T47D (cell line): ENCODE measurements at regions not wholly inside any gene's neighbourhood (a gene's known extent, or its start where the extent isn't known, plus 50 kb on each side); places are given as distances from the start of the nearest gene placed in this dataset.

ENCODE experiments used
- DNase-seq, 2 experiments: peaks; one replicate each; pipeline versions ENCODE4 v3.0.0 to v3.0.0-alpha.2; 2011 to 2012; ENCODE audit warnings: low read depth in 1 of 2, low spot score in 1 of 2
- JUND ChIP-seq: IDR thresholded peaks from 2 replicates; pipeline ENCODE4 v1.6.1; 2012; ENCODE audit warnings: low read depth
- in situ Hi-C: cut with HindIII; loops from 2 replicates; pipeline ENCODE4 v1.10.0; 2016; ENCODE audit warnings: low sequenced_read_pairs, low pct_unique_long_range_greater_than_20kb

DNA sequence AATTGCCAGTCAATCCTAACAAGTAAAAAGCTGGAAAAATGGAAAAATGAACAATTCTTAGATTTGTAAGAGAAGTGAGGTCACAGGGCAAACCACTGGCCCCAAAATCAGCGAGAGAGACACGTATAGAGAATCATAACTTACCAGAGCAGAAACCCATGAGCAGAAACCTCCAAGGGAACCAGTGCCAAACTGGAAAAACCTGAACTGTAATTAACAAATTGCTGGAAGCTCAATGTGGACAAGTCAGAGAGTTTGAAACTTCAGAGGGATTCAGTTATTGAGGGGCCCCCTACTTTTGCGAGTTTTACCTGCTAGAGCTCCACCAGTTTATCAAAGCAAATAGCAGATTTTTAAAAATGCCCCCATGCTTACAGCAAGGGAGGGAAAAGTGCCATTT lies 119.0 kb downstream of the C7orf25 start:
- TF ChIP-seq JUND, result no peak
- peak in 1 of 2 experiments; percentile 70 for DNase-seq
- in situ Hi-C loops, result no loop called here

DNA sequence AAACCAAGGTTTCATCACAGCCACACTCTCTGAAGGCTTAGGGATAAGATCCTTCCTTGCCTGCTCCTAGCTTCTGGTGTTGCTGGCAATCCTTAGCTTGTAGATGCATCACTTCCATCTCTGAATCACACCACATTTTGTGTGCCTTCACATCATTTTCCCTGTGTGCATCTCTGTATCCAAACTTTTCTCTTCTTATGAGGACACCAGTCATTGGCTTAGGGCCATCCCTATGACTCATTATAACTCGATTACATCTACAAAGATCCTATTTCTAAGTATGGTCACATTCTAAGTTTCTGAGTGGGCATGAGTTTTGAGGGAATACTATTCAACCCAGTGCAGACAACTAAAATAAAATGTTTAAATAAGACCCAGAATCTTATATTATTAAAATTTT lies 121.7 kb downstream of the C7orf25 start:
- in situ Hi-C loops, result no loop called here
- peak in 1 of 2 experiments; percentile 38 for DNase-seq
- TF ChIP-seq JUND, result no peak

DNA sequence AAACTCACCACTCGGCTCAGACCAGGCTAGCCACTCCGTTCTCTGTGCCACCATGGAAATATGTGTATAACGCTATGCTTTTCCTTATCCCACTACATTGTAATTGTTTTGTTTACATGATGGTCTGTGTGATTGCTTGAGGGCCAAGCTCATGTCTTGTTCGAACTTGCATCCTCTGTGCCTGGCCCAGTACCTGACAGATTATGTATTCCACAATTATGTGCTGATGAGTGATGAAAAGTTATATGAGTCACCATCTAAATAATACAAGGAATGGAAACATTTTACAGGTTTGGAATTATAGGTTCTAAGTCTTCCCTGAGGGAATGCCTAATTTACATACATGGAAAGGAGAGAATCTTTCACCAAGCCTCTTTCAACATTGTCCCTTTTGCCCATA lies 137.4 kb downstream of the C7orf25 start:
- DNase-seq, result no peak
- no peak for TF ChIP-seq JUND
- in situ Hi-C loops, result no loop called here

DNA sequence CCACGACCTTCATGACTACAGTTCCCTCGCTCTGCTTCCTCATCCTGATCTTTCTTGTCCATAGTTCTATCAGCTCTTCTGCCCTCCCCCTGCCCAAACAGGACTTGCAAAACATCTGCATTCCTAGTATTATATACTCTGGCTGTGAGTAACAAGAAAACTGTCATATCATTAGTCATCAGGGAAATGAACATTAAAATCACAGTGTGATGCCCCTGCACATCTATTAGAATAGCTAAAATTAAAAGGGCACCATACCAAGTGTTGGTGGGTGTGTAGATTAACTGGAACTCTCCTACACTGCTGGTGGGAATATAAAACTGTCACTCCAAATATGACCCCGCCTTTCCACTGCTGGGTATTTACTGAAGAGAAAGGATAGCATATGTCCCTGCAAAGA lies 141.8 kb downstream of the C7orf25 start:
- TF ChIP-seq JUND, result no peak
- DNase-seq, result no peak
- in situ Hi-C loops, result no loop called here

DNA sequence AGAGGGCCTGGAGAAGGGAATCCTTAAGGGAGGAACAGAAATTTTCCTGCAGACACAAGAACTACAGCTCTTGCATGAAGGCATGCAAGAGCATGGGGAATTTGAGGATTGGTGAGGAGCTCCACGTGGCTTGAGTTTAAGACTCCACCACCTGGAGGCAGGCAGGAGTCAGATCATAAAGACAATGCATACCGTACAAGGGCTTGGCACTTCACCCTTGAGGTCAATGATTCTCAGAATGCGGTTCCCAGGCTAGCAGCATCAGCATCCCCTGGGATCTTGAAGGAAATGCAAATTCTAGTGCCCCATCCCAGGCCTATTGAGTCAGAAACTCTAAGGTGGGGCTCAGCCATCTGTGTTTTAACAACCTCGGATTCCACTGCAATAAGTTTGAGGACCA lies 143.8 kb downstream of the C7orf25 start:
- in situ Hi-C loops, result no loop called here
- no peak for TF ChIP-seq JUND
- peak in 1 of 2 experiments; percentile 12 for DNase-seq

DNA sequence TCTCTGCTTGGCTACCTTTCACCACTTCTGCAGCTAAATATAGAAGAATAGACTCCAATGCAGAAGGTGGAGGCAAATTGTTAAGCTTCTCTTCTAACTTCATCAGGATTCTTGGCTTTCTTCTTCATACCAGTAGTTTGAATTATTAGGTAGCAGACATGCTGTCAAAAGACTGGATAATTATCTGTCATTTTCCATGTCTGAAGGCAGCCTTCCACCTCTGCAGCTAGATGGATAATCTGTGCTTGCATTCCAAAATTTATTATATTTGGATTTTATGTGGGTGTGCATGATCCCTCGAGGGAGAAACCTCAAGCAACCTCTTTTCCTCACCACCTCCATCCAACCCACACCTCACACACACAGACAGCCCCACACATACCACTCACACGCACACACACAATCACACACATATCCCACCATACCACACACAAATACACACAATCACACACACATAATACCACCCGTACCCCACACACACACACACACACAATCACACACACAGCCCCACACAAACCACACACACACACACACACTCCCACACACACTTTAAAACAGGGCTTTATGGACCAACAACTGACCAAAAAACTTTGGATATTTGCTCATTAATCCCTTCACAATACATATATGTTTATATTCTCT lies 145.0 kb downstream of the C7orf25 start:
- TF ChIP-seq JUND, result peak; percentile 37; the same call in 1 of the 2 replicates
- DNase-seq, result peak in 1 of 2 experiments; percentile 13
- in situ Hi-C loops, result no loop called here

DNA sequence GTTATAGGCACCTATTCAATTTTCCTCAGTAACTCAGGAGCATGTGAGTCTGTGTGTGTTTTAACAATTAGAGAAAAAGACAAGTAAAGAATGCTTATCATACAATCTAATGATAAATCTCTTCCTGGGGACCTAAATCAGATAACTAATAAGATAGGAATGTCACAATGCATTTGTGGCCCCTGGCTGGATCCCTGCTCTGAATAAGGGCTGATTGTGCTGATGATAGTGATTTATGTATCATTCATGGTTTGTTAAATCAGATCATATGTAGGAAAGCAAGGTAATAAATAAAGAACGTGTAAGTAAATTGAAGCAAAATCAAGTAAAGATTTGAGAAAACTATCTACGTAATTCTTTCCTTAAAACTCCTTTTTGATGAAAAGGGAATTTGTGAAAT lies 145.9 kb downstream of the C7orf25 start:
- DNase-seq, result no peak
- no peak for TF ChIP-seq JUND
- in situ Hi-C loops, result no loop called here

DNA sequence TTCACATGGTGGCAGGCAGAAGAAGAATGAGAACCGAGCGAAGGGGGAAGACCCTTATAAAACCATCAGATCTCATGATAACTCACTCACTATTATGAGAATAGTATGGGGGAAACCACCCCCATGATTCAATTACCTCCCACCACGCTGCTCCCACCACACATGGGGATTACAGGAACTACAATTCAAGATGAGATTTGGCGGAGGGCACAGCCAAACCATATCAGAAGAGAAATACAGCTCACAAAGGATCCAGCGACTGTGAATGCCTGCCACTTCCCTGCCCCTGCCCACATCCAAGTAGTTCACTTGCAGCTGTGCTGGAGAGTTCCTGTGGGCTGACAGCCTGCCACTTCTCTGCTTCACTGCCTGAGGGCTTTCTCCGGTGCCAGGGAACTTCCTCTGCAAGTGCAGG lies 148.7 kb downstream of the C7orf25 start:
- peak in 1 of 2 experiments; percentile 64 for DNase-seq
- in situ Hi-C loops, result no loop called here
- TF ChIP-seq JUND, result no peak

DNA sequence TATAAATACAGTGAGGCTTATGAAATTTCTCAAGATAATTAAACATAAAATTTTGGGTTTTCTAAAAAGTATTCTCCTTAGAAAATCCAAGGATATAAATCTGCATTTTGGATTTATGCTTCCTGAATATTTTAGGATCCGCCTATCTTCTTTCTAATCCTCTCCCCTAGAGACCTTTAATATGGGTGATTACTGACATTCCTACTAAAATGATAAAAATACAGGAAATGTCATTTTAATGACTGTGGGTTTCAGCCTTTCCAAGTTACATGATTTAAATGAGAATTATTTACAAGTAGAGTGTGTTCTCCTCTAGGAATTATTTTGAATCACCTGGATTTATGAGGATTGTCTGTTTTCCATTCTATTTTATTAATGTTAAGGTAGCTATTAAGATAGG lies 150.4 kb downstream of the C7orf25 start:
- DNase-seq, result no peak
- in situ Hi-C loops, result no loop called here
- TF ChIP-seq JUND, result no peak

DNA sequence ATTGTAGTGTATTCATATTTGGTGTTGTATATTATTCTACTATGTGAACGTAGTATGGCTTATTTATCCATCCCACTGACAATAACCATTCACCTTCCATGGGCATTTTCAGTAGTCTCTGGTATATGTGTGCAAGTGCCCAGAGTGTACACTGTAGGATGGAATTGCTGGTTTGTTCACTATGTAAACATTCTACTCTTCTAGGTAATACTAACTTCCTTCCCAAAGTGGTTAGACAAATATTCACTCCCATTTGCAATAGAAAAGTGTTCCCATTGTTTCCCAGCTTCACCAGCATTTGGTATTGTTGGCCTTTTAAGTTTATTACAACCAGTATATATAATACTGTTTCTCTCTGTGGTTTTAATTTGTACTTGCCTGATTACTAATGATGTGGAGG lies 153.7 kb downstream of the C7orf25 start:
- in situ Hi-C loops, result no loop called here
- no peak for DNase-seq
- TF ChIP-seq JUND, result no peak

DNA sequence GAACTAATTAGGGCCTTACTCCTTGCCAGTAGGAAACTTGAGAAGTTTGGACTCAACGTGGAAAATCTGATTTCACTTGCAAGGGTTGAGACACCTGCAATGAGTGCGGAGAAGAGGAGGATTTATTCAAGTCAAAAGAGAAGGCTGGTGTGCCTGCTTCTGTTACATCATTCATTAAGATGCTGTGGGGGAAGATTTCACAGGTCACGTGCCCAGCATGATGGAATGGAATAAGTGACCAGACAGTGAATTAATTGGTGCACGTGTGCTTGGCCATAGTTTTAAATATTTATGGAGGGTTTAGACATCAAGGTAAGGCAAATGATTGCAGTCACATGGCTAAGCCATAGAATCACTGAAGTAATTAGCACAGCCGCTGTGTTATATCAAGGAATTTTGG lies 155.0 kb downstream of the C7orf25 start:
- no peak for TF ChIP-seq JUND
- DNase-seq, result no peak
- in situ Hi-C loops, result no loop called here

DNA sequence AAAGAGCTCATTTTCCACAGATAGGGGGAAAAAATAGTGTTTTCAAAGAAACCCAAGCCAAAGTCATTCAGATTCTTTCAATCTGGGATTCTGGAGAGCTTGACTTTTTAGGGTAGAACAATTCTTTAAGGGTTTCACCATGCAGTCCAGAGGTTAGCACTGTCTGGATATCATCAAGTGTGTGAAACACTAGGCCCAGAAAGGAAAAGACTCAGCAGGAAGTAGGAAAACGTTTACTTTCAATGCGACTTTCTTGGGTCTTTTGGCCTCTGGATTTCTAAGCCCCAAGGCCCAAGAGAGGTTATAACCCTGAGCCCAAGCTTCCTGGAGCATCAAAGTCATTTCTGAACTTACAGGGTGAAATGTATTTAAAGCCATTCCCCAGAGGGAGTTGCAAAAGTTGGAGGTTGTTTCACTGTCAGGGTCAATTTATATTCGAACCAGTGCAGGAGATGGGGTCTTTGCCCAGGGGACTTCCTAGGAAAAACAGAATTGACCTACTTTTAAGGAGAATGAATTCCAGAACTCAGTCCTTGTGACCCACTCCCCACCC lies 158.0 kb downstream of the C7orf25 start:
- DNase-seq, result no peak
- in situ Hi-C loops, result no loop called here
- no peak for TF ChIP-seq JUND

DNA sequence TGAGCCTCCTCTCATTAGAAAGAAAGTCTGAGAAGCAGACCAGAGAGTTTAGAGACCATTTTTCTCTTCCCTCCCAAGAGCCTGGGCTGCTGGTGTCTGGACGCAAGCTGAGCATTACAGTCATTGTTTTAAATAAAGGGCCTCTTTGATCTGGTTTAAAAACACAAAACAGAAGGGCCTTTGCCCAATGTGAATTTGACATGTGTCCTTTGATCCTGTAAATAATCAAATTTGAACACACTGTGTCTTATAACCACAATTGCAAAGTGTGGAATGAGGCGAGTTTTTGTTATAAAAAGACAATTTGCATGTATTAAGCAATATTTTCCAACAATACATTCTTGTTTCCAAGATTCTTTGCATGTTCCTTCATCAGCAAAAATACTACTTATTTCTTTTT lies 158.5 kb downstream of the C7orf25 start:
- in situ Hi-C loops, result no loop called here
- no peak for DNase-seq
- no peak for TF ChIP-seq JUND

DNA sequence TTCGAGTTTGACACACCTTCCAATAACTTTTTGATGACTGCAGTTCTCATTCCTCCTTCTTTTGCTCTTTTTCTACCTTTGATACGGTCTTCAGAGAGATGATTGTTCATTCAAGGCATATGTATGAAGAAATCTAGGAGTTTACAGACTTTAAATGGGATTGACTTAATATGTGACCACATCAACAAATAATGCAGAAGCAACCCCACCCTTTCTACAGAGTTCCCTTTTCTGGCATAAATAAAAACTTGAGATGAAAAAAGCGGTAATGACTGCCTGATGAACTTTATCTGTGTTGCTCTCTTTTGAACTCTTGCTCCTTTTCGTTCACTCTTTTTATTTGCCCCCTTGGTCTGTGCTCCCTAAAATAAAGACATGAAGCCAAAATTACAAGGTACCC lies 161.7 kb downstream of the C7orf25 start:
- in situ Hi-C loops, result no loop called here
- TF ChIP-seq JUND, result no peak
- DNase-seq, result no peak
